NCI-H526 (cell line): ENCODE measurements at regions not wholly inside any gene's neighbourhood (a gene's known extent, or its start where the extent isn't known, plus 50 kb on each side); places are given as distances from the start of the nearest gene placed in this dataset.

ENCODE experiments used
- DNase-seq, 2 experiments: peaks; one replicate each; lab custom pipeline; 2025; lab: John Stamatoyannopoulos, UW

- no peak for DNase-seq
Observed at GRCh38 chr15:87805117-87805820, 451.3 kb downstream of the NTRK3 start.

GRCh38 chr15:87804451-87804850 is 452.1 kb downstream of the NTRK3 start:
- DNase-seq, result no peak

- no peak for DNase-seq
Observed at GRCh38 chr15:87799838-87800237, 456.7 kb downstream of the NTRK3 start.

- no peak for DNase-seq
Observed at GRCh38 chr15:87799428-87799827, 457.1 kb downstream of the NTRK3 start.

GRCh38 chr15:87793725-87794124 is 462.8 kb downstream of the NTRK3 start:
- no peak for DNase-seq

- no peak for DNase-seq
Observed at GRCh38 chr15:87792250-87793040, 464.1 kb downstream of the NTRK3 start.

- no peak for DNase-seq
Observed at GRCh38 chr15:87781959-87782625, 474.4 kb downstream of the NTRK3 start.

GRCh38 chr15:87779746-87780145 is 476.8 kb downstream of the NTRK3 start:
- no peak for DNase-seq

- no peak for DNase-seq
Observed at GRCh38 chr15:87778358-87778757, 478.2 kb downstream of the NTRK3 start.

GRCh38 chr15:87777054-87777561 is 479.4 kb downstream of the NTRK3 start:
- no peak for DNase-seq

GRCh38 chr15:87767516-87767915 is 489.0 kb downstream of the NTRK3 start:
- no peak for DNase-seq

GRCh38 chr15:87764461-87765240 is 491.9 kb downstream of the NTRK3 start:
- DNase-seq, result no peak

- no peak for DNase-seq
Observed at GRCh38 chr15:87763837-87764236, 492.7 kb downstream of the NTRK3 start.

GRCh38 chr15:87761736-87762509 is 494.6 kb downstream of the NTRK3 start:
- DNase-seq, result no peak

GRCh38 chr15:87760547-87761314 is 495.8 kb downstream of the NTRK3 start:
- DNase-seq, result peak; percentile 85 to 95

- DNase-seq, result no peak
Observed at GRCh38 chr15:87758794-87759418, 497.6 kb downstream of the NTRK3 start.

GRCh38 chr15:87757084-87757483 is 499.5 kb downstream of the NTRK3 start:
- DNase-seq, result no peak

GRCh38 chr15:87756072-87756471 is 500.5 kb downstream of the NTRK3 start:
- DNase-seq, result no peak

- DNase-seq, result peak in 1 of 2 experiments; percentile 14
Observed at GRCh38 chr15:87755226-87755625, 501.3 kb downstream of the NTRK3 start.

GRCh38 chr15:87753539-87753938 is 503.0 kb downstream of the NTRK3 start:
- peak; percentile 3 to 36 for DNase-seq
